ENCODE measurements at regions not wholly inside any gene's neighbourhood (a gene's known extent, or its start where the extent isn't known, plus 50 kb on each side); places are given as distances from the start of the nearest gene placed in this dataset.

DNA sequence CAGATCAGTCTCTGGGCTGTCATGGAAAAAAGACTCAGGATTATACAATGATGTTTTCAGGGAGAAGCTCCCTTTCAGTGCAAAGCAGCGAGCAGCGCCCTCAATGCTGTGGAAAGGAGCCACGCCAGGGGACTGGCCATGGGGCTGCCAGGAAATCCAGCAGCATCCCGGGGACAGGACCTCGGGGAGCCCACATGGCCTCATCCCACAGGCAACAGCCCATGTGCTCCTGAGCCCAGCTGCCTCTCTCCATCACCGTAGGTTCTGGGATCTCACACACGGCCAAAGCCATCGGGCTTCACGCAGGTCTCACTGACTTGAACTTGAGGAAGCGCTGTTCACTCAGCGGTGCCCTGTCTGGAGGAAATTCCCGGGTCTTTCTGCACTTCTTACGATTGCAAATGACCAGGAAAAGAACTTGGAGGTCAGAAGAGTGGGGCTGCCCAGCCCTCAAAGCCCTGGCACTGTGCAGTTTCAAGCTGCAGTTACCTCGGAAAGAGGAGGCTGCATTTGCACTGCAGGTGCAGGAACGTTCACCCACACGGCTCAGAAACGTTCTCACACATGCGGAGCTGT is 125.9 kb upstream of the THBS2 start:
- no peak for DNase-seq (ENCODE audit: low read depth)
- no peak for TF ChIP-seq CTCF (IDR thresholded peaks at IDR 0.05; ENCODE audit: insufficient read depth, low read length)
- no peak overlapping the region for H3K4me3 ChIP-seq (ENCODE audit: low read depth, low read length)

- no peak for TF ChIP-seq CTCF (IDR thresholded peaks at IDR 0.05; ENCODE audit: insufficient read depth, low read length)
- no peak for DNase-seq (ENCODE audit: low read depth)
These were observed 125.2 kb upstream of the THBS2 start for GRCh38 chr6:169378620-169379381.

GRCh38 chr6:169376458-169376857 is 122.8 kb upstream of the THBS2 start:
- TF ChIP-seq CTCF (IDR thresholded peaks at IDR 0.05; ENCODE audit: insufficient read depth, low read length) = no peak
- DNase-seq (ENCODE audit: low read depth) = no peak
- H3K4me3 ChIP-seq (ENCODE audit: low read depth, low read length) = no peak overlapping the region

More at GRCh38 chr6:169378620-169379381, 125.2 kb upstream of the THBS2 start:
- no peak overlapping the region for H3K4me3 ChIP-seq (ENCODE audit: low read depth, low read length)

DNA sequence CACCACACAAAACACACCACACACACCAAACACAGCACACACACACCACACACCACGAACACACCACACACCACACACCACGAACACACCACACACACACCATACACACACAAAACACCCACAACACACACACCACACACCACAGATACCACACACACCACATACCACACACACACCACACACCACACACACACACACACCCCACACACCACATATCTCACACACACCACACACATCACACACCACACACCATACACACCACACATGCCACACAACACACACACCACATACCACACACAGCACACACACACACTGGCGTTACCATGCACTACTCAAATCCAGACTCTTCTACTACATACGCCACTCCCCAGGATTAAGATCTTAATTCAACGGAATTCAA is 118.9 kb upstream of the THBS2 start:
- no peak for TF ChIP-seq CTCF (IDR thresholded peaks at IDR 0.05; ENCODE audit: insufficient read depth, low read length)
- no peak overlapping the region for H3K4me3 ChIP-seq (ENCODE audit: low read depth, low read length)
- no peak for DNase-seq (ENCODE audit: low read depth)

DNA sequence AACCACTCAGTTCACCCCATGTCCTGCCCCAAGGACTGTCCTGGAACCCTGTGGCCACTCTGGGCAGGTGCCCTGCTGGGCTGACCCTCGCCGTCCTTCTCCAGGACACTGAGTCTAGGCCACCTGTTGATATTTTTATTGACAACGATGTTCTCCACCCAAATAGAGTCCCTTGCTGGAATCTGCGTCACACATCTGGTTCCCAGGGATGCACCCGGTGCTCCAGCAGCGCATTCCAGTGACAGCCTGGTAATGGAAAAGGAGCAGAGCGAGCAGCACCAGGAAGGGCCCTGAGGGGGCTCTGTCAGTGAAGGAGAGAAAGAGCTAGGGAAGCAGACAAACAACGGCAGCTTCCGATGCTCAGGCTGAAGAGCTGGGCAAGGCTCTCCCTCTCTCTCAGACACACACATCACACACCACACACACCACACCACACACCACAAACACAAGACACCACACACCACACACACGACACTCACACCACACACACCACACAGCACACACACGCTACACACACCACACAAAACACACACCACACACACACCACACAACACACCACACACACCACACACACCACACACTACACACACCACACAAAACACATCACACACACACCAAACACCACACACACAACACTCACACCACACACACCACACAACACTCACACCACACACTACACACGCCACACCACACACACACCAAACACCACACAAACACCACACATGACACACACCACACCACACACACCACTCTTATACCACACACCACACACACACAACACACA is 117.9 kb upstream of the THBS2 start:
- peak; percentile 8 for DNase-seq (ENCODE audit: low read depth)
- no peak for TF ChIP-seq CTCF (IDR thresholded peaks at IDR 0.05; ENCODE audit: insufficient read depth, low read length)
- no peak overlapping the region for H3K4me3 ChIP-seq (ENCODE audit: low read depth, low read length)

- no peak overlapping the region for H3K4me3 ChIP-seq (ENCODE audit: low read depth, low read length)
- no peak for TF ChIP-seq CTCF (IDR thresholded peaks at IDR 0.05; ENCODE audit: insufficient read depth, low read length)
- DNase-seq (ENCODE audit: low read depth) = no peak
These were observed 117.2 kb upstream of the THBS2 start for GRCh38 chr6:169370666-169371343.
